HG03469 (cell line): ENCODE measurements at regions not wholly inside any gene's neighbourhood (a gene's known extent, or its start where the extent isn't known, plus 50 kb on each side); places are given as distances from the start of the nearest gene placed in this dataset.
A peak's percentile ranks its signal among the peaks of the same experiment; 100 is the strongest.

ENCODE experiments used
- ATAC-seq: cut with Tn5 transposase; IDR thresholded peaks from one replicate; pipeline ENCODE4 v1.9.1; 2021; ENCODE audit warnings: mild to moderate bottlenecking, moderate library complexity, moderate number of reproducible peaks; ENCODE audit not compliant: unreplicated experiment

- no peak for ATAC-seq
Observed at GRCh38 chr2:221144909-221145308, 427.2 kb downstream of the EPHA4 start.

GRCh38 chr2:221145396-221145795 is 426.7 kb downstream of the EPHA4 start:
- no peak for ATAC-seq

- no peak for ATAC-seq
Observed at GRCh38 chr2:221153226-221153625, 418.9 kb downstream of the EPHA4 start.

- ATAC-seq = no peak
Observed at GRCh38 chr2:221154176-221154575, 417.9 kb downstream of the EPHA4 start.

- ATAC-seq = no peak
Observed at GRCh38 chr2:221156062-221156734, 415.9 kb downstream of the EPHA4 start.

GRCh38 chr2:221161186-221161585 is 410.9 kb downstream of the EPHA4 start:
- no peak for ATAC-seq

- ATAC-seq = no peak
Observed at GRCh38 chr2:221166292-221166691, 405.8 kb downstream of the EPHA4 start.

- no peak for ATAC-seq
Observed at GRCh38 chr2:221167561-221167960, 404.5 kb downstream of the EPHA4 start.

GRCh38 chr2:221169724-221170123 is 402.4 kb downstream of the EPHA4 start:
- ATAC-seq = no peak

GRCh38 chr2:221170548-221170947 is 401.6 kb downstream of the EPHA4 start:
- ATAC-seq = no peak

- ATAC-seq = no peak
Observed at GRCh38 chr2:221176667-221177066, 395.4 kb downstream of the EPHA4 start.

GRCh38 chr2:221178139-221178538 is 394.0 kb downstream of the EPHA4 start:
- no peak for ATAC-seq

- no peak for ATAC-seq
Observed at GRCh38 chr2:221186873-221187272, 385.2 kb downstream of the EPHA4 start.

GRCh38 chr2:221189431-221190067 is 382.6 kb downstream of the EPHA4 start:
- ATAC-seq = no peak

- no peak for ATAC-seq
Observed at GRCh38 chr2:221195829-221196228, 376.3 kb downstream of the EPHA4 start.

GRCh38 chr2:221197225-221197856 is 374.8 kb downstream of the EPHA4 start:
- ATAC-seq = no peak

GRCh38 chr2:221198309-221198708 is 373.8 kb downstream of the EPHA4 start:
- ATAC-seq = no peak

GRCh38 chr2:221200184-221200839 is 371.8 kb downstream of the EPHA4 start:
- no peak for ATAC-seq

- no peak for ATAC-seq
Observed at GRCh38 chr2:221202431-221202830, 369.7 kb downstream of the EPHA4 start.

GRCh38 chr2:221203125-221203524 is 369.0 kb downstream of the EPHA4 start:
- peak; percentile 76 for ATAC-seq

GRCh38 chr2:221203856-221204255 is 368.2 kb downstream of the EPHA4 start:
- no peak for ATAC-seq

GRCh38 chr2:221204699-221205098 is 367.4 kb downstream of the EPHA4 start:
- no peak for ATAC-seq
